ENCODE measurements at regions not wholly inside any gene's neighbourhood (a gene's known extent, or its start where the extent isn't known, plus 50 kb on each side); places are given as distances from the start of the nearest gene placed in this dataset.

- DNase-seq (ENCODE audit: low read depth, low spot score) (no peak), ATAC-seq (no peak)
- Histone ChIP-seq H3K4me1 (ENCODE audit: control insufficient read depth, insufficient read depth, low read length) (peaks cover 12% of the 10 kb centered on the region), H3K27ac (ENCODE audit: low read length) (no peak overlapping the region; the same call in 1 of the 2 replicates), H3K4me3 (ENCODE audit: low read depth in 2 of 2, low read length in 2 of 2) (no peak overlapping the region), H3K9me3 (ENCODE audit: control insufficient read depth, insufficient read depth, low read depth, low read length) (no peaks in the 10 kb centered on the region), H3K36me3 (ENCODE audit: control insufficient read depth, insufficient read depth, low read length) (no peaks in the 10 kb centered on the region), H3K27me3 (ENCODE audit: control insufficient read depth, insufficient read depth, low read length) (no peaks in the 10 kb centered on the region)
- POLR2A ChIA-PET, result no interaction called here
- TF ChIP-seq TCF7L2 (IDR thresholded peaks at IDR 0.05; ENCODE audit: low read depth, low read length), result no peak
- no peak for TF ChIP-seq REST (IDR thresholded peaks at IDR 0.05; ENCODE audit: insufficient read depth in 1 of 2, low read depth in 2 of 2, low read length in 1 of 2)
- no peak for TF ChIP-seq CTCF (IDR thresholded peaks at IDR 0.05)
- TF ChIP-seq POLR2AphosphoS5 (IDR thresholded peaks at IDR 0.05; ENCODE audit: low read depth, low read length), result no peak
- TF ChIP-seq SIN3A (IDR thresholded peaks at IDR 0.05; ENCODE audit: borderline replicate concordance, insufficient read depth, low read depth, low read length), result no peak
- BruUV-seq (replicated peaks), result no TSS peak
- CTCF ChIA-PET, result no interaction called here
- in situ Hi-C loops (cut with HindIII; ENCODE audit: low pct_unique_long_range_greater_than_20kb, low sequenced_read_pairs), result no loop called here
- intact Hi-C loops (cut with micrococcal nuclease; ENCODE audit: unreplicated experiment), result no loop called here
Observed at GRCh38 chr6:137976430-137976829, 109.4 kb downstream of the TNFAIP3 start.

- in situ Hi-C loops (cut with HindIII; ENCODE audit: low pct_unique_long_range_greater_than_20kb, low sequenced_read_pairs), result no loop called here
- intact Hi-C loops (cut with micrococcal nuclease; ENCODE audit: unreplicated experiment), result no loop called here
- CTCF ChIA-PET, result no interaction called here
- Histone ChIP-seq H3K27me3 (ENCODE audit: control insufficient read depth, insufficient read depth, low read length) (no peaks in the 10 kb centered on the region), H3K36me3 (ENCODE audit: control insufficient read depth, insufficient read depth, low read length) (no peaks in the 10 kb centered on the region), H3K9me3 (ENCODE audit: control insufficient read depth, insufficient read depth, low read depth, low read length) (no peaks in the 10 kb centered on the region), H3K4me3 (ENCODE audit: low read depth in 2 of 2, low read length in 2 of 2) (no peak overlapping the region), H3K27ac (ENCODE audit: low read length) (peak overlapping the region; percentile 29; the same call in 1 of the 2 replicates), H3K4me1 (ENCODE audit: control insufficient read depth, insufficient read depth, low read length) (peaks cover 12% of the 10 kb centered on the region)
- TF ChIP-seq SIN3A (IDR thresholded peaks at IDR 0.05; ENCODE audit: borderline replicate concordance, insufficient read depth, low read depth, low read length) (no peak), POLR2AphosphoS5 (IDR thresholded peaks at IDR 0.05; ENCODE audit: low read depth, low read length) (no peak), TCF7L2 (IDR thresholded peaks at IDR 0.05; ENCODE audit: low read depth, low read length) (no peak), REST (IDR thresholded peaks at IDR 0.05; ENCODE audit: insufficient read depth in 1 of 2, low read depth in 2 of 2, low read length in 1 of 2) (no peak), CTCF (IDR thresholded peaks at IDR 0.05) (no peak)
- DNase-seq (ENCODE audit: low read depth, low spot score), result no peak
- peak; percentile 52 for ATAC-seq
- no TSS peak for BruUV-seq (replicated peaks)
- POLR2A ChIA-PET, result no interaction called here
Observed at GRCh38 chr6:137977206-137977605, 110.1 kb downstream of the TNFAIP3 start.

Measured in Panc1 (cell line).